Endodermal cell (in vitro differentiated cells): ENCODE measurements at regions not wholly inside any gene's neighbourhood (a gene's known extent, or its start where the extent isn't known, plus 50 kb on each side); places are given as distances from the start of the nearest gene placed in this dataset.
"Not testable (repeated sequence)": the region's sequence is repeated elsewhere in the genome, so short reads cannot be mapped to it uniquely, and the experiment has no call there.

Source experiments
- DNase-seq: peaks from one replicate; pipeline ENCODE4 v3.0.0-alpha.2; 2017
- H3K27ac ChIP-seq: 2 replicates; pipeline ENCODE4 v1.5.1; 2013; ENCODE audit warnings: mild to moderate bottlenecking, low read depth, low read length, moderate library complexity
- H3K27me3 ChIP-seq: 2 replicates; pipeline ENCODE4 v1.6.1; 2013; ENCODE audit warnings: mild to moderate bottlenecking, low read length, moderate library complexity; ENCODE audit not compliant: insufficient read depth, control insufficient read depth, poor library complexity, severe bottlenecking
- H3K36me3 ChIP-seq: 2 replicates; pipeline ENCODE4 v1.7.0; 2013; ENCODE audit warnings: mild to moderate bottlenecking, low read length, moderate library complexity; ENCODE audit not compliant: control insufficient read depth, insufficient read depth
- H3K4me1 ChIP-seq: one replicate; pipeline ENCODE4 v1.7.0; 2013; ENCODE audit warnings: low read length; ENCODE audit not compliant: control insufficient read depth, insufficient read depth
- H3K4me3 ChIP-seq: 2 replicates; pipeline ENCODE4 v1.5.1; 2013; ENCODE audit warnings: mild to moderate bottlenecking, low read length, moderate library complexity
- H3K9ac ChIP-seq: 2 replicates; pipeline ENCODE4 v1.6.1; 2013; ENCODE audit warnings: mild to moderate bottlenecking, low read length, moderate library complexity; ENCODE audit not compliant: poor library complexity, severe bottlenecking; ENCODE audit errors: extremely low read depth
- H3K9me3 ChIP-seq: 2 replicates; pipeline ENCODE4 v1.6.1; 2013; ENCODE audit warnings: mild to moderate bottlenecking, low read length, moderate library complexity; ENCODE audit not compliant: control insufficient read depth
- H3K27ac Mint-ChIP-seq: 2 replicates; pipeline ENCODE4 v1.8.0; 2020; ENCODE audit warnings: mixed read lengths
- H3K27me3 Mint-ChIP-seq: 2 replicates; pipeline ENCODE4 v1.8.0; 2021; ENCODE audit warnings: mild to moderate bottlenecking, mixed read lengths; ENCODE audit not compliant: insufficient read depth
- H3K36me3 Mint-ChIP-seq: 2 replicates; pipeline ENCODE4 v1.8.0; 2020; ENCODE audit warnings: low read depth, mixed read lengths
- H3K4me1 Mint-ChIP-seq: 2 replicates; pipeline ENCODE4 v1.8.0; 2020; ENCODE audit warnings: mixed read lengths
- H3K4me3 Mint-ChIP-seq: 2 replicates; pipeline ENCODE4 v1.8.0; 2020; ENCODE audit warnings: mild to moderate bottlenecking, moderate library complexity, mixed read lengths
- H3K9me3 Mint-ChIP-seq: 2 replicates; pipeline ENCODE4 v1.8.0; 2020; ENCODE audit warnings: mild to moderate bottlenecking, mixed read lengths
- WGBS, 2 experiments: methylation state at CpG; one replicate each; pipeline versions ENCODE4 v1.1.5 to v1.1.7; 2013; ENCODE audit warnings: missing lambda C conversion rate in 2 of 2, mixed read lengths in 1 of 2; ENCODE audit not compliant: insufficient coverage in 1 of 2, insufficient read length in 1 of 2; 5-methylcytosine and 5-hydroxymethylcytosine counted together
- TF ChIP-seq, protein P1 (sequence below): fragments of 200-600 bp; sonication (generic); conservative IDR thresholded peaks from 2 replicates; pipeline ENCODE4 v1.5.0; 2021; ENCODE audit warnings: antibody characterized with exemption, mild to moderate bottlenecking

DNA sequence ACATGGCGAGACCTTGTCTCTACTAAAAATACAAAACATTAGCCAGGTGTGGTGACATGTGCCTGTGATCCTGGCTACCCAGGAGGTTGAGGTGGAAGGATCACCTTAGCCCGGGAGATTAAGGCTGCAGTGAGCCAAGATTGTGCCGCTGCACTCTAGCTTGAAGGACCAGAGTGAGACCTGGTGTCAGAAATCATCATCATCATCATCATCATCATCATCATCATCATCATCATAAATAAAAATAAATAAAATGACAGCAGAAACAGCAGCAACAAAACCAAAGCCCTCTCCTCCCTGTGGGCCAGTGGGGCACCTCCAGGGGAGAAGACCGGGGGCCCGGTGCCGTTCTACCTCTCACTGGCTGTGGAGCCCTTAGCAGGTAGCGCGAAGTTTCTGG is 281.9 kb upstream of the CRY1 start:
- Histone ChIP-seq H3K27ac (no peak overlapping the region), H3K9me3 (no peaks in the 10 kb centered on the region), H3K36me3 (no peaks in the 10 kb centered on the region), H3K4me3 (no peak overlapping the region), H3K27me3 (peaks cover 5% of the 10 kb centered on the region), H3K9ac (no peak overlapping the region), H3K4me1 (no peaks in the 10 kb centered on the region)
- Mint-ChIP-seq H3K9me3 (no peaks in the 10 kb centered on the region), H3K4me1 (peaks cover 12% of the 10 kb centered on the region), H3K36me3 (no peaks in the 10 kb centered on the region), H3K27me3 (peaks cover 10% of the 10 kb centered on the region), H3K27ac (no peak overlapping the region), H3K4me3 (no peak overlapping the region)
- WGBS, 2 experiments: 99 to 100% methylated on average over 2 to 8 of the region's 8 CpGs
- no peak for DNase-seq
- TF ChIP-seq, protein P1, sequence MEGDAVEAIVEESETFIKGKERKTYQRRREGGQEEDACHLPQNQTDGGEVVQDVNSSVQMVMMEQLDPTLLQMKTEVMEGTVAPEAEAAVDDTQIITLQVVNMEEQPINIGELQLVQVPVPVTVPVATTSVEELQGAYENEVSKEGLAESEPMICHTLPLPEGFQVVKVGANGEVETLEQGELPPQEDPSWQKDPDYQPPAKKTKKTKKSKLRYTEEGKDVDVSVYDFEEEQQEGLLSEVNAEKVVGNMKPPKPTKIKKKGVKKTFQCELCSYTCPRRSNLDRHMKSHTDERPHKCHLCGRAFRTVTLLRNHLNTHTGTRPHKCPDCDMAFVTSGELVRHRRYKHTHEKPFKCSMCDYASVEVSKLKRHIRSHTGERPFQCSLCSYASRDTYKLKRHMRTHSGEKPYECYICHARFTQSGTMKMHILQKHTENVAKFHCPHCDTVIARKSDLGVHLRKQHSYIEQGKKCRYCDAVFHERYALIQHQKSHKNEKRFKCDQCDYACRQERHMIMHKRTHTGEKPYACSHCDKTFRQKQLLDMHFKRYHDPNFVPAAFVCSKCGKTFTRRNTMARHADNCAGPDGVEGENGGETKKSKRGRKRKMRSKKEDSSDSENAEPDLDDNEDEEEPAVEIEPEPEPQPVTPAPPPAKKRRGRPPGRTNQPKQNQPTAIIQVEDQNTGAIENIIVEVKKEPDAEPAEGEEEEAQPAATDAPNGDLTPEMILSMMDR: no peak

GRCh38 chr12:107377596-107378385 is 284.4 kb upstream of the CRY1 start:
- Mint-ChIP-seq H3K9me3 (no peaks in the 10 kb centered on the region), H3K4me1 (peaks cover 14% of the 10 kb centered on the region), H3K27ac (no peak overlapping the region), H3K27me3 (peaks cover 8% of the 10 kb centered on the region), H3K36me3 (no peaks in the 10 kb centered on the region), H3K4me3 (no peak overlapping the region)
- Histone ChIP-seq H3K9me3 (no peaks in the 10 kb centered on the region), H3K9ac (no peak overlapping the region), H3K4me3 (no peak overlapping the region), H3K4me1 (no peaks in the 10 kb centered on the region), H3K27me3 (no peaks in the 10 kb centered on the region), H3K36me3 (no peaks in the 10 kb centered on the region), H3K27ac (no peak overlapping the region)
- TF ChIP-seq, protein P1: no peak
- 96 to 100% methylated on average over 4 to 6 of the region's 6 CpGs for WGBS, 2 experiments
- no peak for DNase-seq

DNA sequence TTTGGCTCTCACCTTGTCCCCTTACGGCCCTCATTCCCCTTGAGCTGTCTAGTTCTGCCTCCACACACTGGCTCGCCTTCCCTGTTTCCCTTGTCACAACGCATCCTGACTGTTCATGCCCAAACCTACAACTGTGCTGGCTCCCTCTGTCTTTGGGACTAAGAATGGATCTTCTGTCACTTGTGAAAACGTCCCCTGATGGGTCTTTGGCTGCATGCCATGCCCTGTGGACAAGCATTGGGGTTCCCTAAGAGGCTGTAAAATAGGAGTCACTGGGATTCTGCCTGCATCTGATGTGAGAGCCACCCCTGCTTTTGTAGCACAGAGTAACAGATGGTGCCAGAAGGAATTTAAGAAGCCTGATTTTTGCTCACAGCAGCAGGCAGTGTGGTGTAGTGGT is 285.3 kb upstream of the CRY1 start:
- no peak overlapping the region for H3K27ac Mint-ChIP-seq
- DNase-seq: no peak
- Histone ChIP-seq H3K9ac (no peak overlapping the region), H3K27me3 (no peaks in the 10 kb centered on the region), H3K9me3 (no peaks in the 10 kb centered on the region), H3K4me1 (no peaks in the 10 kb centered on the region), H3K4me3 (no peak overlapping the region), H3K36me3 (no peaks in the 10 kb centered on the region), H3K27ac (no peak overlapping the region)
- TF ChIP-seq, protein P1: no peak
- WGBS, 2 experiments: 95% methylated on average over 4 of the region's 4 CpGs
- peaks cover 8% of the 10 kb centered on the region for H3K27me3 Mint-ChIP-seq
- no peaks in the 10 kb centered on the region for H3K36me3 Mint-ChIP-seq
- H3K9me3 Mint-ChIP-seq: no peaks in the 10 kb centered on the region
- no peak overlapping the region for H3K4me3 Mint-ChIP-seq
- H3K4me1 Mint-ChIP-seq: peaks cover 15% of the 10 kb centered on the region

GRCh38 chr12:107379142-107379851 is 285.9 kb upstream of the CRY1 start:
- WGBS, 2 experiments: 90 to 95% methylated on average over 4 to 6 of the region's 6 CpGs
- not testable (repeated sequence) for H3K27ac Mint-ChIP-seq, H3K27me3 Mint-ChIP-seq, H3K9me3 ChIP-seq, DNase-seq, H3K36me3 Mint-ChIP-seq, H3K4me1 ChIP-seq, H3K27me3 ChIP-seq, H3K36me3 ChIP-seq, H3K4me3 ChIP-seq, H3K9me3 Mint-ChIP-seq, H3K9ac ChIP-seq, H3K27ac ChIP-seq, H3K4me3 Mint-ChIP-seq
- peaks cover 16% of the 10 kb centered on the region for H3K4me1 Mint-ChIP-seq
